Body of pancreas (tissue), 4 donors: ENCODE measurements at regions not wholly inside any gene's neighbourhood (a gene's known extent, or its start where the extent isn't known, plus 50 kb on each side); places are given as distances from the start of the nearest gene placed in this dataset.

Source experiments
- ATAC-seq: fragments of 150-250 bp; one replicate; pipeline ENCODE4 v1.9.1; 2016
- DNase-seq, 4 donors: peaks; one replicate each; pipeline ENCODE4 v3.0.0-alpha.2; 2019
- H3K27ac ChIP-seq, 4 donors: fragments of 200-600 bp; sonication (generic); 1 replicate in 3 of 4; 2 replicates in 1 of 4; pipeline versions ENCODE4 v1.5.1 to v1.6.1; 2016 to 2019; ENCODE audit warnings: mild to moderate bottlenecking in 1 of 4, mixed read lengths in 1 of 4, moderate library complexity in 1 of 4
- H3K27me3 ChIP-seq, 2 donors: fragments of 200-600 bp; sonication (generic); one replicate each; pipeline ENCODE4 v1.6.0; 2016; ENCODE audit warnings: mild to moderate bottlenecking in 1 of 2
- H3K36me3 ChIP-seq, 2 donors: fragments of 200-600 bp; sonication (generic); replicated peaks in 1 of 2; 2 replicates each; pipeline ENCODE4 v1.5.1; 2016; ENCODE audit warnings: low read depth in 2 of 2; ENCODE audit not compliant: insufficient read depth in 1 of 2
- H3K4me1 ChIP-seq: fragments of 200-600 bp; sonication (generic); one replicate; pipeline ENCODE4 v1.6.0; 2016
- H3K4me3 ChIP-seq, 2 donors: fragments of 200-600 bp; sonication (generic); 1 replicate in 1 of 2; 2 replicates in 1 of 2; pipeline ENCODE4 v1.5.1; 2016 to 2019
- H3K9me3 ChIP-seq, 3 donors: fragments of 200-600 bp; sonication (generic); 1 replicate in 2 of 3; 2 replicates in 1 of 3; pipeline ENCODE4 v1.5.1; 2016
- POLR2A ChIP-seq, 3 donors: fragments of 450-650 bp; IDR thresholded peaks; one replicate each; pipeline ENCODE4 v1.6.1; 2016; ENCODE audit warnings: antibody characterized with exemption in 3 of 3, mild to moderate bottlenecking in 2 of 3
- WGBS, 2 donors: methylation state at CpG; one replicate each; pipeline ENCODE4 v1.1.5; 2017; 5-methylcytosine and 5-hydroxymethylcytosine counted together
- intact Hi-C: fragments of 100-400 bp; cut with DNase I; formaldehyde crosslinking; loops from one replicate; pipeline ENCODE4 v1.15.1; 2023
- TF ChIP-seq, protein P1 (sequence below), 7 experiments: fragments of 450-650 bp in 4 of 7; fragments of 200-600 bp in 3 of 7; sonication (generic) in 3 of 7; IDR thresholded peaks; one replicate each; pipeline ENCODE4 v1.5.1; 2016 to 2019; ENCODE audit warnings: antibody characterized with exemption in 7 of 7

DNA sequence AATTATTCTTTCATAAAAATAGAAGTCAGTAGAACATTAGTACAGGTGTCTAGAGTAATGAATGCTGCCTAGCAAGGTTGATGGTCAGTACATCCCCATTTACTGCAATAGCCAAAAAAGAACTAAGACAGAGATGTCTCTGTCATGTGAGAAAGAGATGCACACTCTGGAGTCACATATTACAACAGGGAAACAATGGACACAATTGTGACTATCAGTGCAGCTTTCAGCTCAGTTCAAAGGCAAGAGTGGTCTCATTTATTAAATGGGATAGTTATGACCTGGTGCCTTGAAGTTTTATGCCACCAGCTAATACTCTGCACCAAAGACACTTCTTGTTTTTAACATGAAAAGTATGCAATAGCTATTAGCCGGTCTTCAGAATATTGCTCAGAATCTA, 194.9 kb upstream of the CHAC2 start:
- Histone ChIP-seq H3K4me3 (no peak overlapping the region), H3K36me3 (no peaks in the 10 kb centered on the region), H3K9me3 (no peaks in the 10 kb centered on the region), H3K4me1 (peaks cover 20% of the 10 kb centered on the region), H3K27ac (no peak overlapping the region), H3K27me3 (no peaks in the 10 kb centered on the region)
- no peak for DNase-seq
- intact Hi-C loops: no loop called here
- no peak for TF ChIP-seq POLR2A (IDR thresholded peaks at IDR 0.05)
- TF ChIP-seq, protein P1, sequence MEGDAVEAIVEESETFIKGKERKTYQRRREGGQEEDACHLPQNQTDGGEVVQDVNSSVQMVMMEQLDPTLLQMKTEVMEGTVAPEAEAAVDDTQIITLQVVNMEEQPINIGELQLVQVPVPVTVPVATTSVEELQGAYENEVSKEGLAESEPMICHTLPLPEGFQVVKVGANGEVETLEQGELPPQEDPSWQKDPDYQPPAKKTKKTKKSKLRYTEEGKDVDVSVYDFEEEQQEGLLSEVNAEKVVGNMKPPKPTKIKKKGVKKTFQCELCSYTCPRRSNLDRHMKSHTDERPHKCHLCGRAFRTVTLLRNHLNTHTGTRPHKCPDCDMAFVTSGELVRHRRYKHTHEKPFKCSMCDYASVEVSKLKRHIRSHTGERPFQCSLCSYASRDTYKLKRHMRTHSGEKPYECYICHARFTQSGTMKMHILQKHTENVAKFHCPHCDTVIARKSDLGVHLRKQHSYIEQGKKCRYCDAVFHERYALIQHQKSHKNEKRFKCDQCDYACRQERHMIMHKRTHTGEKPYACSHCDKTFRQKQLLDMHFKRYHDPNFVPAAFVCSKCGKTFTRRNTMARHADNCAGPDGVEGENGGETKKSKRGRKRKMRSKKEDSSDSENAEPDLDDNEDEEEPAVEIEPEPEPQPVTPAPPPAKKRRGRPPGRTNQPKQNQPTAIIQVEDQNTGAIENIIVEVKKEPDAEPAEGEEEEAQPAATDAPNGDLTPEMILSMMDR (IDR thresholded peaks at IDR 0.05): no peak
- 84 to 86% methylated on average over 1 of the region's 1 CpG for WGBS, 2 donors
- ATAC-seq: no peak

GRCh38 chr2:53569957-53570727, 197.5 kb upstream of the CHAC2 start:
- intact Hi-C loops: no loop called here
- no peak overlapping the region for H3K4me3 ChIP-seq
- 35 to 39% methylated on average over 14 of the region's 14 CpGs for WGBS, 2 donors
- H3K36me3 ChIP-seq: no peaks in the 10 kb centered on the region
- TF ChIP-seq POLR2A (IDR thresholded peaks at IDR 0.05): peak in 1 of 3 donors; percentile 35
- TF ChIP-seq, protein P1 (IDR thresholded peaks at IDR 0.05): peak in 4 of 7 experiments; percentile 30 to 37 (median 32)
- ATAC-seq (peak; percentile 96), DNase-seq (peak; percentile 51 to 68 (median 65))
- no peaks in the 10 kb centered on the region for H3K9me3 ChIP-seq
- peaks cover 20% of the 10 kb centered on the region for H3K4me1 ChIP-seq
- H3K27me3 ChIP-seq: no peaks in the 10 kb centered on the region
- H3K27ac ChIP-seq: peak overlapping the region; percentile 57 to 68 (median 62)

DNA sequence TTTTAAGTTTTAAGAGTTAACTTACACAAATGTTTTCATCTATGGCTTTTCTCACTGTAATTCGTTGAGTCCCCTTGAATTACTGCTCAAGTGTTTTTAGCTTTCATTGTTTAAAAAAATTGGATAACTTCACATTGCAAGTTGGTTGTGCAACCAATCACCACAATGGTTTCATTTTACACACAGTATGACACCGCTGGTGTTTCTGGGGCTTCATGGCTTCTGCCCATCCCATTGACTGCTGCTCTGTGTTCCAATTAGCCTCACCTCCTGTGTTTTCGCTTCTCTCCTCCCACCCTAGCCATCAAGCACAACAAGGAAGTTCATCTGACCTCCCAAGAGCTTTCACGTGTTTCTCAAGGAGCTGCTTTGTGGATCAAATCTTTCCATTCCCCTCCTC, 199.1 kb upstream of the CHAC2 start:
- ATAC-seq (no peak), DNase-seq (no peak)
- Histone ChIP-seq H3K27me3 (no peaks in the 10 kb centered on the region), H3K4me3 (no peak overlapping the region), H3K4me1 (peaks cover 20% of the 10 kb centered on the region), H3K27ac (no peak overlapping the region), H3K36me3 (no peaks in the 10 kb centered on the region), H3K9me3 (no peaks in the 10 kb centered on the region)
- TF ChIP-seq, protein P1 (IDR thresholded peaks at IDR 0.05): no peak
- TF ChIP-seq POLR2A (IDR thresholded peaks at IDR 0.05): no peak
- 76 to 81% methylated on average over 4 of the region's 4 CpGs for WGBS, 2 donors
- intact Hi-C loops: no loop called here

DNA sequence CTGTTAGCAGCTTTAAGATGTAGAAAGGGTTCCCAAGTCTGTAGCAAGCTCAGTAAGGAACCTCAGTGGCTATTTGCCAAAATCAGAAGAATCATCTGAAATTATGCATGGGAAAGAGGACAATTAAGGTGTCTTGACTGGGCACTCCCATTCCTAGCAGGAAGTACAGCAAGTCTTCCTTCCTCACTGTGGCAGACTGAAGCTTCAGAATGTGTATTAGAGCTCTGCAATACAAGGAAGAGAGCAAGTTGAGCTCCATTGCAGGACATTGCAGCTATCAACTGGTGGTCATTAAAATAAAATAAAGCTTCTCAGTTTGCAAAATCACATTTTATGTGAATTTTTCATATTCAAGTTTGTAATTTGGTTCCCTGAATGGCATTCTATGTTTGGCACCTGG, 200.5 kb upstream of the CHAC2 start:
- intact Hi-C loops: no loop called here

More for the DNA sequence above, 200.5 kb upstream of the CHAC2 start:
- TF ChIP-seq POLR2A (IDR thresholded peaks at IDR 0.05): no peak
- TF ChIP-seq, protein P1 (IDR thresholded peaks at IDR 0.05): no peak
- no peaks in the 10 kb centered on the region for H3K9me3 ChIP-seq
- no peak overlapping the region for H3K4me3 ChIP-seq
- ATAC-seq: no peak
- H3K4me1 ChIP-seq: peaks cover 20% of the 10 kb centered on the region
- H3K36me3 ChIP-seq: no peaks in the 10 kb centered on the region
- H3K27me3 ChIP-seq: no peaks in the 10 kb centered on the region
- H3K27ac ChIP-seq: no peak overlapping the region
- DNase-seq: no peak
